ENCODE measurements at regions not wholly inside any gene's neighbourhood (a gene's known extent, or its start where the extent isn't known, plus 50 kb on each side); places are given as distances from the start of the nearest gene placed in this dataset.

DNA sequence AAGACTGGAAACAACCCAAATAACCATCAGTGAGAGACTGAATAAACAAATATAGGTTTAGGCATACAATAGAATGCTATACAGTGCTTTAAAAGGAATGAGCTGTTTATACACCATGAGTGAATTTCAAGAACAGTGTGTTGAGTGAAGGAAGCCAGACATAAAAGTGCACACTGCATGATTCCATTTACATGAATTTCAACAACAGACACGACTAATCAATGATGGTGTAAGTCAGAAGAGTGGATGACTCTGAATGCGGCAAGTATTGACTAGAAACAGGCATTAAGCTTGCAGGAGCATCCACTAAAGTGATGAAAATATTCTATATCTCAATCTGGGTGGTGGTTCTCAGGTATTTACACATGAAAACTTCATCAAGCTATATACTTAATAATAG is 142.7 kb upstream of the SLC39A10 start:
- TF ChIP-seq, protein P1, sequence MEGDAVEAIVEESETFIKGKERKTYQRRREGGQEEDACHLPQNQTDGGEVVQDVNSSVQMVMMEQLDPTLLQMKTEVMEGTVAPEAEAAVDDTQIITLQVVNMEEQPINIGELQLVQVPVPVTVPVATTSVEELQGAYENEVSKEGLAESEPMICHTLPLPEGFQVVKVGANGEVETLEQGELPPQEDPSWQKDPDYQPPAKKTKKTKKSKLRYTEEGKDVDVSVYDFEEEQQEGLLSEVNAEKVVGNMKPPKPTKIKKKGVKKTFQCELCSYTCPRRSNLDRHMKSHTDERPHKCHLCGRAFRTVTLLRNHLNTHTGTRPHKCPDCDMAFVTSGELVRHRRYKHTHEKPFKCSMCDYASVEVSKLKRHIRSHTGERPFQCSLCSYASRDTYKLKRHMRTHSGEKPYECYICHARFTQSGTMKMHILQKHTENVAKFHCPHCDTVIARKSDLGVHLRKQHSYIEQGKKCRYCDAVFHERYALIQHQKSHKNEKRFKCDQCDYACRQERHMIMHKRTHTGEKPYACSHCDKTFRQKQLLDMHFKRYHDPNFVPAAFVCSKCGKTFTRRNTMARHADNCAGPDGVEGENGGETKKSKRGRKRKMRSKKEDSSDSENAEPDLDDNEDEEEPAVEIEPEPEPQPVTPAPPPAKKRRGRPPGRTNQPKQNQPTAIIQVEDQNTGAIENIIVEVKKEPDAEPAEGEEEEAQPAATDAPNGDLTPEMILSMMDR (IDR thresholded peaks at IDR 0.05; ENCODE audit: extremely low read depth, insufficient read depth, missing control alignments): no peak
- in situ Hi-C loops (cut with MboI; ENCODE audit: low pct_unique_long_range_greater_than_20kb, low sequenced_read_pairs, unreplicated experiment): no loop called here
- DNase-seq (ENCODE audit: low spot score): no peak

DNA sequence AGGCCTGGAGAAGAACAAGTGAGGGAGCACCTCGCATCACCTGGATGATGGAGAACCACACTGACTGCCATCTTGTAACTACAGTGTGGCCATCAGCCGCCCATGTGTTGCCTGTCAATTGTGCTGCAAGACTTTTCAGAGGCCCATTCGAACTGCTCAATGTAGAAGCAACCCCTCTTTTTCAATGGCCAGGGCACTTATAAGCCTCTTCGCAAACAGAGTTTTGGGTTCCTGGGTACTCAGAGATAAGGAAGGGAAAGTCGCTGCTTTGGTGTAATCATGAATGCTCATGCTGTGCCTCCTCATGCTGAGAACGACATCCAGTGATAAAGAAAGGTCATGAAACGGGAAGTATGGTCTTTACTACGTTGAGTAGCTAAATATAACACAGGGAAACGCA is 143.9 kb upstream of the SLC39A10 start:
- no peak for DNase-seq (ENCODE audit: low spot score)
- in situ Hi-C loops (cut with MboI; ENCODE audit: low pct_unique_long_range_greater_than_20kb, low sequenced_read_pairs, unreplicated experiment): no loop called here
- TF ChIP-seq, protein P1 (IDR thresholded peaks at IDR 0.05; ENCODE audit: extremely low read depth, insufficient read depth, missing control alignments): no peak

DNA sequence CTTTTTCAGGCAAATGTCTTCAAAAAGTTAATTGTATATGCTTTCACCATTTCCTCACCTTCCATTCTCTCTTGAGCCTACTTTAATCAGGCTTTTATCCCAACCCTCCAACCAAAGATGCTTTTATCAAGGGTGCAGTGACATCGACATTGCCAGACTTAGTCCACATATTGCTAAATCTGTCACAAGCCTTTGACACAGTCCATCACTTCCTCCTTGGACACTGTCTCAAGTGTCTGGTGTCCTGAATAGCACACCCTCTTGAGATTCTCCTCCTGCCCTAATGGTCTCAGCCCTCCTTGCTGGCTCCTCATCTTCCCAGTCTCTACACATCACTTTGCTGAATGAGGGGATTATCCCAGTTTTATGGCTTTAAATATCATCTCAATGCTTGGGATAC is 147.5 kb upstream of the SLC39A10 start:
- in situ Hi-C loops (cut with MboI; ENCODE audit: low pct_unique_long_range_greater_than_20kb, low sequenced_read_pairs, unreplicated experiment): no loop called here
- DNase-seq (ENCODE audit: low spot score): no peak

DNA sequence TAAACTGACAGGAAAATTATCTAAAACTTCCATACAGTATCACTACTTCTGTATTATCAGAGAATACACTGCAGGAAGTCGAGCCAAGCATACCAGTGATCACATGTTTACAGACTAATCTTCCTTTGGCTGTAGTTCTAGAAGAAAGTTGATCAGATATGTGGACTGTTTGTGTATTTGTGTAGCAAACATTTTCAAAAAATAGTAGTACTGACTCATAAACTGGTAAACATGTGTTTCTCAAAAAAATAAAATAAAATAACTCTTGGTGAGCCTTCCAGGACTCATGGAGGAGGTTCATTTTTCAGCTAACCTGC is 148.9 kb upstream of the SLC39A10 start:
- DNase-seq (ENCODE audit: low spot score): no peak

More for the DNA sequence above, 147.5 kb upstream of the SLC39A10 start:
- TF ChIP-seq, protein P1 (IDR thresholded peaks at IDR 0.05; ENCODE audit: extremely low read depth, insufficient read depth, missing control alignments): no peak

DNA sequence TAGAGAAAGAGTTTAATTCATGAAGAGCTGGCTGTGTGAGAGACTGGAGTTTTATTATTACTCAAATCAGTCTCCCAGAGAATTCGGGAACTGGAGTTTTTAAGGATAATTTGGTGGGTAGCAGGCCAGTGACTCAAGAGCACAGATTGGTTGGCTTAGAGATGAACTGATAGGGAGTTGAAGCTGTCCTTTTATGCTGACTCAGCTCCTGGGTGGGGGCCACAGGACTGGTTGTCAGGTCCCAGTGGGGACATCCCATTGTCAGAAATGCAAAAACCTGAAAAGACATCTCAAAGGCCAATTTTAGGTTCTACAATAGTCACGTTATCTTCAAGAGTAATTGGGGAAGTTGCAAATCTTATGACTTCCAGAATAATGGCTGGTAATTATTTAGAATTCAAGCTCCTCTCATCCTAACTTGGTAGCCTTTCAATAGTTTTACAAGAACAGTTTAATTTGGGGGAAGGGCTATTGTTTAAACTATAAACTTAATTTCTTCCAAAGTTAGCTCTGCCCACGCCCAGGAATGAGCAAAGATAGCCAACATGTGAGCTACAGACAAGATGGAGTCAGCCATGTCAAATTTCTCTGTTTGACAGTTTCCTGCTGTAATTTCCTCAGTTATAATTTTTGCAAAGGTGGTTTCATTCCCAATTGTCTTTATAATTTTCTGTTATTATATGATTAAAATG is 149.4 kb upstream of the SLC39A10 start:
- TF ChIP-seq, protein P1 (IDR thresholded peaks at IDR 0.05; ENCODE audit: extremely low read depth, insufficient read depth, missing control alignments): no peak
- in situ Hi-C loops (cut with MboI; ENCODE audit: low pct_unique_long_range_greater_than_20kb, low sequenced_read_pairs, unreplicated experiment): no loop called here
- no peak for DNase-seq (ENCODE audit: low spot score)

More for the DNA sequence above, 148.9 kb upstream of the SLC39A10 start:
- TF ChIP-seq, protein P1 (IDR thresholded peaks at IDR 0.05; ENCODE audit: extremely low read depth, insufficient read depth, missing control alignments): no peak
- in situ Hi-C loops (cut with MboI; ENCODE audit: low pct_unique_long_range_greater_than_20kb, low sequenced_read_pairs, unreplicated experiment): no loop called here

DNA sequence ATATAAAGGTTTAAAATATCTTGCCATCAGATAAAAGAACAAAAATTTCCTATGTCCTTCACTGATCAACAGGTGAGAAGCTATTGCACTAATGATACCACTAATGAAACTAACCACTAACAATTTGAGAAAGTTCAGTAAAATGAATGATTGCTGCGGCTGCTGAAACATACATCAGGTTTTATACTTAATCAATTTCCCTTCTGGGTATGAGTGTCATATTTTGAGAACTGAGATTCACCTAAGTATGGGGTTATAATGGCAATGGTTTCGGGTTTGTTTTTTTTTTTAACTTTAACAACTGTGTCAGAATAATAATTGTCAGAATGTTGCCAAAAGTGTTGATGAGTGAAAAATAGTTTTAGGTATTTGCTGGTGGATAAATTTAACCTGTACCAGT is 151.3 kb upstream of the SLC39A10 start:
- in situ Hi-C loops (cut with MboI; ENCODE audit: low pct_unique_long_range_greater_than_20kb, low sequenced_read_pairs, unreplicated experiment): no loop called here
- TF ChIP-seq, protein P1 (IDR thresholded peaks at IDR 0.05; ENCODE audit: extremely low read depth, insufficient read depth, missing control alignments): no peak
- DNase-seq (ENCODE audit: low spot score): peak; percentile 45
